DND-41 (cell line): ENCODE measurements at regions not wholly inside any gene's neighbourhood (a gene's known extent, or its start where the extent isn't known, plus 50 kb on each side); places are given as distances from the start of the nearest gene placed in this dataset.
A peak's percentile ranks its signal among the peaks of the same experiment; 100 is the strongest.
"Not testable (repeated sequence)": the region's sequence is repeated elsewhere in the genome, so short reads cannot be mapped to it uniquely, and the experiment has no call there.

Source experiments
- ATAC-seq: fragments of 200-7000 bp; cut with Tn5 transposase; 3 replicates; pipeline ENCODE4 v1.9.1; 2021; ENCODE audit warnings: low read depth; ENCODE audit not compliant: insufficient read depth
- DNase-seq: peaks from one replicate; pipeline ENCODE4 v3.0.0-alpha.2; 2020
- H2AFZ ChIP-seq: 2 replicates; pipeline ENCODE4 v1.6.0; 2012; ENCODE audit warnings: low read depth, low read length
- H3K27ac ChIP-seq: 2 replicates; pipeline ENCODE4 v1.5.1; 2012; ENCODE audit warnings: low read length, inconsistent platforms
- H3K27me3 ChIP-seq: fragments of 200-600 bp; sonication (generic); 2 replicates; pipeline ENCODE4 v1.6.0; 2012; ENCODE audit warnings: low read length, mild to moderate bottlenecking, inconsistent platforms; ENCODE audit not compliant: insufficient read depth, poor library complexity
- H3K36me3 ChIP-seq: 2 replicates; pipeline ENCODE4 v1.5.1; 2012; ENCODE audit warnings: low read length, inconsistent platforms; ENCODE audit not compliant: insufficient read depth
- H3K4me1 ChIP-seq: 2 replicates; pipeline ENCODE4 v1.5.1; 2012; ENCODE audit warnings: mild to moderate bottlenecking, low read length; ENCODE audit not compliant: insufficient read depth
- H3K4me2 ChIP-seq: 2 replicates; pipeline ENCODE4 v1.6.0; 2012; ENCODE audit warnings: mild to moderate bottlenecking, moderate library complexity, low read length, inconsistent platforms; ENCODE audit not compliant: insufficient read depth
- H3K4me3 ChIP-seq, 2 experiments: fragments of 200-600 bp in 1 of 2; shearing (Covaris generic) in 1 of 2; 2 replicates each; pipeline ENCODE4 v1.5.1; 2012 to 2016; ENCODE audit warnings: inconsistent platforms in 2 of 2, low read length in 2 of 2, mild to moderate bottlenecking in 2 of 2, low read depth in 1 of 2, moderate library complexity in 1 of 2
- H3K79me2 ChIP-seq: 2 replicates; pipeline ENCODE4 v1.6.0; 2012; ENCODE audit warnings: low read length, inconsistent platforms; ENCODE audit not compliant: insufficient read depth
- H3K9ac ChIP-seq: 2 replicates; pipeline ENCODE4 v1.6.0; 2012; ENCODE audit warnings: low read depth, mild to moderate bottlenecking, inconsistent platforms, low read length, moderate library complexity
- H3K9me3 ChIP-seq: 2 replicates; pipeline ENCODE4 v1.5.1; 2012; ENCODE audit warnings: low read length, moderate library complexity, mild to moderate bottlenecking, inconsistent platforms; ENCODE audit not compliant: insufficient read depth, severe bottlenecking
- H4K20me1 ChIP-seq: 2 replicates; pipeline ENCODE4 v1.6.0; 2012; ENCODE audit warnings: low read length; ENCODE audit not compliant: insufficient read depth
- CTCF ChIP-seq: IDR thresholded peaks from 2 replicates; pipeline ENCODE4 v1.5.1; 2012; ENCODE audit warnings: borderline replicate concordance, low read length, moderate library complexity, mild to moderate bottlenecking; ENCODE audit not compliant: poor library complexity, severe bottlenecking; ENCODE audit errors: extremely low read depth
- EZH2 ChIP-seq: IDR thresholded peaks from 3 replicates; pipeline ENCODE4 v1.6.1; 2012; ENCODE audit warnings: borderline replicate concordance, low read depth, mild to moderate bottlenecking, moderate library complexity, low read length, inconsistent platforms; ENCODE audit not compliant: severe bottlenecking

DNA sequence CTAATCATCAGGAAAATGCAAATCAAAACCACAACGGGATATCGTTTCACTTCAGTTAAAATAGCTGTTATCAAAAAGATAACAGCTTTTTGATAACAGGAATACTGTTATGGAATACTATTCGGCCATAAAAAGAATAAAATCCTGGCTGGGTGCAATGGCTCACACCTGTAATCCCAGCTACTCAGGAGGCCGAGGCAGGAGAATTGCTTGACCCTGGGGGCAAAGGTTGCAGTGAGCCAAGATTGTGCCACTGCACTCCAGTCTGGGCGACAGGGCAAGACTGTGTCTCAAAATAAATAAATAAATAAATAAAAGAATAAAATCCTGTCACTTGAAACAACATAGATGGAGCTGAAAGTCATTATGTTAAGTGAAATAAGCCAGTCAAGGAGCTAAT, 178.1 kb upstream of the TSC22D2 start:
- no peak overlapping the region for H3K4me2 ChIP-seq
- no peak for DNase-seq

GRCh38 chr3:150228626-150229025, 179.5 kb upstream of the TSC22D2 start:
- H3K4me1 ChIP-seq, ATAC-seq, H3K4me3 ChIP-seq, H3K9me3 ChIP-seq, H4K20me1 ChIP-seq, H2AFZ ChIP-seq, H3K27ac ChIP-seq, DNase-seq, H3K9ac ChIP-seq, H3K4me2 ChIP-seq, H3K79me2 ChIP-seq, H3K36me3 ChIP-seq: not testable (repeated sequence)
- H3K27me3 ChIP-seq: peaks cover 13% of the 10 kb centered on the region

More for the DNA sequence above, 178.1 kb upstream of the TSC22D2 start:
- Histone ChIP-seq H3K9ac (no peak overlapping the region), H3K27me3 (peaks cover 3% of the 10 kb centered on the region), H3K4me1 (no peaks in the 10 kb centered on the region), H3K27ac (no peak overlapping the region), H2AFZ (no peak overlapping the region), H3K36me3 (no peaks in the 10 kb centered on the region), H4K20me1 (no peaks in the 10 kb centered on the region), H3K9me3 (no peaks in the 10 kb centered on the region), H3K79me2 (no peaks in the 10 kb centered on the region), H3K4me3 (no peak overlapping the region)
- no peak for ATAC-seq
- TF ChIP-seq CTCF (no peak), EZH2 (no peak)

GRCh38 chr3:150227839-150228238, 180.3 kb upstream of the TSC22D2 start:
- Histone ChIP-seq H2AFZ (no peak overlapping the region), H3K27ac (no peak overlapping the region), H3K27me3 (peaks cover 13% of the 10 kb centered on the region), H3K4me2 (no peak overlapping the region), H4K20me1 (no peaks in the 10 kb centered on the region), H3K9me3 (no peaks in the 10 kb centered on the region), H3K9ac (no peak overlapping the region), H3K4me1 (no peaks in the 10 kb centered on the region), H3K36me3 (no peaks in the 10 kb centered on the region), H3K79me2 (no peaks in the 10 kb centered on the region), H3K4me3 (no peak overlapping the region)
- ATAC-seq (peak; percentile 80), DNase-seq (peak; percentile 59)
- TF ChIP-seq EZH2: no peak
- peak; percentile 77 for TF ChIP-seq CTCF

- H3K27me3 ChIP-seq: peaks cover 26% of the 10 kb centered on the region
- H4K20me1 ChIP-seq: no peaks in the 10 kb centered on the region
- no peak overlapping the region for H3K4me3 ChIP-seq
- no peak overlapping the region for H3K27ac ChIP-seq
- no peak overlapping the region for H3K4me2 ChIP-seq
- H3K9ac ChIP-seq: no peak overlapping the region
- no peak for DNase-seq
- H3K9me3 ChIP-seq: no peaks in the 10 kb centered on the region
- H3K36me3 ChIP-seq: no peaks in the 10 kb centered on the region
- no peaks in the 10 kb centered on the region for H3K79me2 ChIP-seq
- TF ChIP-seq EZH2 (no peak), CTCF (no peak)
- H3K4me1 ChIP-seq: no peaks in the 10 kb centered on the region; the same call in 1 of the 2 replicates
- ATAC-seq: no peak
- no peak overlapping the region for H2AFZ ChIP-seq
These were observed 182.1 kb upstream of the TSC22D2 start for GRCh38 chr3:150225986-150226385.
